HG02970 (cell line): ENCODE measurements at regions not wholly inside any gene's neighbourhood (a gene's known extent, or its start where the extent isn't known, plus 50 kb on each side); places are given as distances from the start of the nearest gene placed in this dataset.
"Not testable (repeated sequence)": the region's sequence is repeated elsewhere in the genome, so short reads cannot be mapped to it uniquely, and the experiment has no call there.

Source experiments
- ATAC-seq: cut with Tn5 transposase; IDR thresholded peaks from one replicate; pipeline ENCODE4 v1.9.1; 2021; ENCODE audit warnings: mild to moderate bottlenecking, moderate library complexity, moderate number of reproducible peaks; ENCODE audit not compliant: unreplicated experiment, low FRiP score

DNA sequence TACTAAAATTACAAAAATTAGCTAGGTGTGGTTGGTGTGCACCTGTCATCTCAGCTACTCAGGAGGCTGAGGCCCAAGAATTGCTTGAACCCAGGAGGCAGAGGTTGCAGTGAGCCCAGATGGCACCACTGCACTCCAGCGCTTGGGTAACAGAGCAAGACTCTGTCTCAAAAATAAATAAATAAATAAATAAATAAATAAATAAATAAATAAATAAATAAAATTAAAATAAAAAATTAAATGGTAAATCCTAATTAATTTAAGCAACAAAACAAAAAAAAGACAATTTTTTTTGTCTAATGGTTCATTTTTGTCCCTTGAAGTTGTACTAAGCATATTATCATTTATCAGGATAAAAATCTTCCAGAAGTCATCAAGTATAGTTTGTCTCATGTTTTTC is 521.2 kb upstream of the SOX9 start:
- ATAC-seq: not testable (repeated sequence)

DNA sequence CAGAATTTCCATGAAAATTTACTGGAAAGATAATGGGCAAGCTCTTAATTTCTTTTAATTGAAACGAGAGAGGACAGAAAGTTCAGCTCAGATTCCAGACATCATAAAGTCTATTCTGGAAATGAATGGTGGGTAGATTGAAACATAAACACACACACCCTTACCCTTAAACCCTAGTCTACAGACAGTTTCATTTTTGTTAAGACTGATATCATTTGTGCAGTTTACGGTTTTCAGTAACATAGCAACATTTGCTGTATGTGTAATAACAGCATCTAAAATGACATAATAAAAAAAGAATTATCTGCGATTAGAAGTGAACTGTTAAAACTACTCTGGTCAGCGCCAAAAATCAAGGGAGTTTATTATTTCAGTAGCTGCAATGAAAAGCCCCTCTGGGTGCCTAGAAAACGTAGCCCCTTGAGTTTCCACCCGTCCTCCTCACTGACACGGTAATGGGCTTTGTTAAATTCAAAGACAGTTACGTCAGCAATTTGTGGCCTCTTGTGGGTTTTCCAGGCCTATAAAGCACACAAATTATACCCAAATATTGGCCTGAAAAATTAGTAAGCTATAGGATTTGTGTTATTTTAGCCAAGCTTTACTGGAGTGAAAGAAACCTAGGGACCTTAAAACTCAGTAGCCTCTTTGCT is 520.6 kb upstream of the SOX9 start:
- no peak for ATAC-seq

DNA sequence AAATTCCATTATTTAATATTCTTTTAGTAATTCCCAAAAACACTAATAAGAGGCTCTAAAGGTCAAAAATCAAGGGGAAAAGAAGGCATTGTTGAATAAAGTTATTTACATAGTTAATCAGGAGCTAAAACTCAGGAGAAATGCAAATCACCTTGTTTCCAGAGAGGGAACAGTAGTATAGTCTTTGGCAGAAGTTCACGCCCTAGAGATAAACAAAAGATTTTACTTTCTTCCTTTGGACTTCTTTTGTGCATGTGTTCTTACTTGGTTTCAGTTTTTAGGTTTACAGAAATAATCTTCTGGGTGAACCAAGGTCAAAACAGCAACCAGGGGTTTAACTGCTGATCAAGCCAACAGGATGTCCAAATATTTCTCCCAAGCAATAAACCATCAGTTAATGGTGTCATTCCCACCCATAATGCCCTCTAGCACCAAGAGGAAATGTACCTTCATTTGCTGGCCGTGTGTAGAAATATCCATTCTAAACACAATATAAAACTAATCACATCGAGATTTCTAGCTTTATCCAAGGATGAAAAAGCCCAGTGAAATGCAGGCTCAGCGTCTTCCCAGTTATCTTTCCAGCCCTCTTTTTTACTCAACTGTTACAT is 518.8 kb upstream of the SOX9 start:
- ATAC-seq: no peak

DNA sequence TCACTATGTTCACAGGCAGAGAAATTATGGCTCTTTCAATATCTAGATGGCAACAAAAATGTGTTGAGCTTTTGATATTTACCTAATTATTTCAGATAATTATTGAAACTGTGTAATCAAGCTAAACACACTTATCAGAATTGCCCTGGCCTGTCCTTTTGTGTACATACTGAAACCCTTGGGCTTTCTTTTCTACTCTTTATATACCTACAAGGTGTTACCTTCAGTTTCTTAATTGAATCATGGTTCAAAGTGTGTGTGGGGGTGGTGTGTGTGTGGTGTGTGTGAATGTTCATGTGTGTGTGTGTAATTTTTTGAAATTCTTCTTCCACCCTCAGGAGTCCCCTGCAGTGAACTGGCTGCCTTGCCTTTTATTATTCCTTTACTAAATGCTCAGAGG is 506.8 kb upstream of the SOX9 start:
- ATAC-seq: no peak

DNA sequence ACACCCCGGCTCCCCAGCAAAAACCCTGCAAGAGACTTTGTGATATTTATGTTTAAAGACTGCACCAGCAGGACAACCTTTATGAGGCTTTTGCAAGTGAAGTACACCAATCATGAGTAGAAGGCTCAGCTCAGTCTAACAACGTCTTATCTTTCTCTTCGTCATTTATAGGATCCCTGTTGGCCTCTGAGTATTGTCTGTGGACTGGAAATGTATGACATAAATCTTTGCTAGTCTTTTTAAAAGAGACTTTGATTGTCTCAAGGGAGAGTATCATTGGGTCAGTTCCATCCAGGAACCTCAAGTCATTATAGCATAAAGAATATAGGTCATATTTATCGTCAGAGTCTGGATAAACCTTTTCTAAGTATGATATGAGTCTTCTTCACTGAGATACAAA is 505.0 kb upstream of the SOX9 start:
- no peak for ATAC-seq

DNA sequence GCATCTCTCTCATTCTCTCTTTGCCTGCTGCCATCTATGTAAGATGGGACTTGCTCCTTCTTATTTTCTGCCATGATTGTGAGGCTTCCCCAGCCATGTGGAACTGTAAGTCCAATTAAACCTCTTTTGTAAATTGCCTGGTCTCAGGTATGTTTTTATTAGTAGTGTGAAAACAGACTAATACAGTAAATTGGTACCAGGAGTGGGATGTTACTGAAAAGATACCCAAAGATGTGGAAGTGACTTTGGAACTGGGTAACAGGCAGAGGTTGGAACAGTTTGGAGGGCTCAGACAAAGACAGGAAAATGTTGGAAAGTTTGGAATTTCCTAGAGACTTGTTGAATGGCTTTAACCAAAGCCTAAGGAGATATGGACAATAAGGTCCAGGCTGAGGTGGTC is 503.1 kb upstream of the SOX9 start:
- not testable (repeated sequence) for ATAC-seq

DNA sequence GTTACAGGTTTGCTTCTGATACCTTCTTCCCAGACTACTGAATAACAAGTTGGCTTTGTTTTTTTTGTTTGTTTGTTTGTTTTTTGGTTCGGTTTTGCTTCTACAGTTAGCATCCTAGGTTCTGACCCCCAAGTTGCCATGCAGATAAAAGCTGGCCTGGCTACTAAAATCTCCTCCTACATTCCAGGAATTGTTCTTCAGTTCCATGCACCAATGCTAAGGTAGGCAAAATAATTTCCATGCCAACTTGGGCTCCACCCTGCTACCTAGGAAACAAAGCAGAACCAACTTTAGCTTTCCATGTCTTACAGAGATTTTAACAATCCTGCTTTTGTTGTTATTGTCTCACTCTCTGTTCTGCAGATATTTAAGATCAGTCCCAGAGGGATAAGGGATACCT is 495.5 kb upstream of the SOX9 start:
- ATAC-seq: no peak

DNA sequence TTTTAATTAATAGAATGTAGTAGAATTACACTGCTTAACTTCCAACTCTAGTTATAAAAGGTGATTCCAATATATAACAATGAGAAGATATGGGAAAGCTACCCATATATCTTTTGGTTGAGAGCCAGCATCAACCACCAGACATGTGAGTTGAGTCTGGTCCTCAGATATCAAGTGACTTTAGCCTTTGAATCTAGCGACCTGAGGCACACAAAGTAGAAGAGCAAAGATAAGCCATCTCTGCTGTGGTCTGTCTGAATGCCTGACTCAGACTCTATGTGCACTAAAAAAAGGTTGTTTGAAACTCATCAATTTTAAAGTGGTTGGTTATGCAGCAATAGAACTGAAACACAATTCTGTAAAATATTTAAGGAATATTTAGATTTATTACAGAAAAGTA is 492.5 kb upstream of the SOX9 start:
- no peak for ATAC-seq

DNA sequence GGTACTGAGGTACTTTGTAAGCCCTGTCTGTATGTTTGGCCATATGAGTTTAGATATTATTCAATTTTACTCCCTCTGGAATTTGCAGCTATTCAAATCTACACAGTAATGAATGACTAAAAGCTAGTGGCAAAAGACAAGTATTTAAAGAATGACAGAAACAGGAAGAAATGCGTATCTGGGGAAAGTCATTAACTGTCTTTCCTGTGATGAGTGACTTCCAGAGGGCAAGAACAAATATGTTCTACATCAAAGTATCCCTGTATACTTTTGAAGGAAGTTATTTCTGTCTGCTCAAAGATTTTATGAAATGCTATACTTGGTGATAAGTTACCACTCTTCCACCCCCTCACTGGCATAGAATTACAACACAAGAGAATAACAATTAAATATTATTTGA is 489.3 kb upstream of the SOX9 start:
- ATAC-seq: no peak

DNA sequence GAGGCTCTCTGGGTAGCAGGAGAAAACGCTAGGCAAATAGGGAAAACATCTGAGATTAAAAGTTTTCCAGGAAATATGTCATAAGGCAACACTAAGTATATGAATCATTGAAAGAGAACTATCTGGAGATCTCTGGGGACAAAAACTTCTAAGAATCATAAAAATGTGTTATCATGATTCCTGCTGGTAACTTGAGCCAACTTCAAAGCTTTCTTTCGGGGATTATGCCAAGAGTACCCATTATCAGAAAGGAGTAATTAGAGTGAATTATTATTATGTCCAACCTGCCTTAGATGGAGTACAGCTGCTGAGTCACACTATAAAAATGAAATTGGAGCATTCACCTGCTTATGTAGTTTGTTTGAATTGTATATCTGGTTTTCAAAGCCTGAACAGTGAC is 488.5 kb upstream of the SOX9 start:
- no peak for ATAC-seq

DNA sequence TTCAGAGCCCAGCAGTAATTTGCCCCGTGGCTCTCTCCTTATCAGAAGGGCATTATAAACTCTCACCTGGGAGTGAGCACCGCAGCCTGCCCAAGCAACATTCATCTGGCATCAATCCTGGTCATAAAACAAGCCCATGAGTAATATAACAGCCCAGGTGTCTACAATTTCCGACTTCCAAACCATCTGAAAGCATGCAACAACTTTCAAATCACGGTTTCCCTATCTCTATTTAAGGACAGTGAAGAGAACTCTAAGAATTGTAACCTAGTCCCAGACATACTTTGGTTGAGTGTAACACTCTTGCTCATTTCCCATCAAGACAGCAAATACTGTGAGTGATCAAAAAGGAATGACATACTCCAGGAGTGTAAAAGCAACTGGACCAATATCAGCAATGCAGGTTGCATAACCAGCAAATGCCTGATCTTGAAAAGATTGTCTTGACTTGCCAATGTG is 487.4 kb upstream of the SOX9 start:
- no peak for ATAC-seq

DNA sequence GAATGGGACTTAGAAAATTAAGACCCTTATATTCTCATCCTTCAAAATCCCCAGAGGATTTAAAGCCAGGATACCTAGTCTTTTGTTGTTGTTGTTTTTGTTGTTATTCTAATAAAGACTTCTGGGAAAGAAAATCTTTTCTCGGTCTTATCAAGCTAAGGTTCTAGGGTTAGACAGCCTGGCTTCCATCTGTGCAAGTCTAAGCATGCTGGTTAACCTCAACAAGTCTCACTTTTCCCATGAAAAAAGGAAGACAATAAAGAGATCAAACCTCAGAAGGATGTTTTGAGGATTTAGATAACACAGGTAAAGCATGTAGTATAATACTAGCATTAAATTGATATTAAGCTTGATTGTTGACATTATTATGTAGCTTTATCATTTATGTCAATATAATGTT is 486.4 kb upstream of the SOX9 start:
- no peak for ATAC-seq

DNA sequence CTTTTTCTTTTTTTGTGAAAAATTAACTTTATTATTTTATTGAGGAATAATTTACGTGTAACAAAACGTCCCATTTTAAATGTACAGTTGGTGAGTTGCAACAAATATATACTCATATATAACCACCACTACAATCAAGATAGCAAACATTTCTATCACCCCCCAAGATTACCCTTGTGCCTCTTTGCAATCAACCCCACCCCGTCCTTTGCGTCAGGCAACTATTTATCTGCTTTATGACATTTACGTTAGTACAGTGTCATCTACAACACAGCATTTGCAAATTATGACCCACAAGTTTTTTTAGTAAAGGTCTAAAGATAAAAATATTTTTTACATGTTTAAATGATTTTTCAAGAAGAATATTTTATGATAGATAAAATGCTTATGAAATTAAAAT is 485.6 kb upstream of the SOX9 start:
- ATAC-seq: no peak

DNA sequence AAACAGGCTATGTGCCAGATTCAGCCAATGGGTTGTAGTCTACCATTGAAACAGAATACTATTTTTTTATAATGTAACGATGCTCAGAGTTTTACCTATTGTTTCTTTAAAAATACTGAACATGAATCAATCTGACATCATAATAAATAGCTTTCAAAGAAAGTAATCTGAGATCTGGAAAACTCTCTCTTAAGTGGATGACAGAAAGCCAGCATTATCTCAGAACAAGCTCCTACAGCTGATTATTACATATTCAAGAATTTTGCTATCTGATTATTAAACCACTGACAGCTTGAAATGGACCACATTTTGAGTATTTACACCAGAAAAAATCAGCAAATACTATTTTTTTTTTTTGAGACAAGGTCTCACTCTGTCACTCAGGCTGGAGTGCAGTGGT is 484.2 kb upstream of the SOX9 start:
- no peak for ATAC-seq

DNA sequence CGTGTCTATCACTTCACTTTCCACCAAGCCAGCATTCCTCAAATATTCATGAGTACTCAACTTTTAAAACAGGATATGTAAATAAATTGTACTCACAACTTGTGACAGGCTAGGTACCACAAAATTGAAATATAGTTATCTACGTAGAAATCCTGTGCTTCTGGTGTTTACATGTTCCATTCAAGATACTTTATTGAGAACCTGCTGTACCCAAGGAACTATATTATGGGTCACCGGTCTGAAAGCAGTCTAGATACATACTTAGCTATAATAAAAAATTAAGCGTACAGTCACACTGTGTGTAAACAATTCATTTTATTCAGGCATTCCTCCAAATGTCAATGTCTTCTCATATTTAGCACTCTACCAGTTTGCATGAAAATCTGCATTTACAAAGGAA is 482.2 kb upstream of the SOX9 start:
- ATAC-seq: no peak

DNA sequence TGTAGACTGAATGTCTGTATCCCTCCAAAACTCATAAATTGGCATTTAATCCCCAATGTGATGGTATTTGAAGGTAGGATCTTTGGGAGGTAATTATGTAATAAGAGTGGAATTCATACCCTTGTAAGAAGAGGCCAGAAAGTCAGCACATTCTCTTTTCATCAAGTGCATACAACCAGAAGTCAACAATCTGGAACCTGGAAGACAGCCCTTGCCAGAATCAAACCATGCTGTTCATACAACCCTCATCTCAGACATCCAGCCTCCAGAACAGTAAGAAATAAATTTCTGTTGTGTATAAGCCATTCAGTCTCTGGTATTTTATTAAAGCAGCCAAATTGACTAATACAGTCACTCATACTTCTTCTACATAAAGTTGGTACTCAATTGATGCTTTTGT is 481.0 kb upstream of the SOX9 start:
- ATAC-seq: no peak

DNA sequence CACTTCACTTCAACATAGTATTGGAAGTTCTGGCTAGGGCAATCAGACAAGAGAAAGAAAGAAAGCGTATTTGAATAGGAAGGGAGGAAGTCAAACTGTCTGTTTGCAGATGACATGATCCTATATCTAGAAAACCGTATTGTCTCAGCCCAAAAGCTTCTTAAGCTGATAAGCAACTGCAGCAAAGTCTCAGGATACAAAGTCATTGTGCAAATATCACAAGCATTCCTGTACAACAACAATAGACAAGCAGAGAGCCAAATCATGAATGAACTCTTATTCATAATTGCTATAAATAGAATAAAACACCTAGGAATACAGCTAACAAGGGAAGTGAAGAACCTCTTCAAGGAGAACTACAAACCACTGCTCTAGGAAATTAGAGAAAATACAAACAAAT is 473.9 kb upstream of the SOX9 start:
- ATAC-seq: not testable (repeated sequence)

DNA sequence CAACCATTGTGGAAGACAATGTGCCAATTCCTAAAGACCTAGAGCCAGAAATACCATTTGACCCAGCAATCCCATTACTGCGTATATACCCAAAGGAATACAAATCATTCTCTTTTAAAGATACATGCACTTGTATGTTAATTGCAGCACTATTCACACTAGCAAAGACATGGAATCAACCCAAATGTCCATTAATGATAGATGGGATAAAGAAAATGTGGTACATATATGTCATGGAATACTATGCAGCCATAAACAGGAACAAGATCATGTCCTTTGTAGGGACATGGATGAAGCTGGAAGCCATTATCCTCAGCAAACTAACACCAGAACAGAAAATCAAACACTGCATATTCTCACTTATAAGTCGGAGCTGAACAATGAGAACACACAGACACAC is 472.5 kb upstream of the SOX9 start:
- not testable (repeated sequence) for ATAC-seq

DNA sequence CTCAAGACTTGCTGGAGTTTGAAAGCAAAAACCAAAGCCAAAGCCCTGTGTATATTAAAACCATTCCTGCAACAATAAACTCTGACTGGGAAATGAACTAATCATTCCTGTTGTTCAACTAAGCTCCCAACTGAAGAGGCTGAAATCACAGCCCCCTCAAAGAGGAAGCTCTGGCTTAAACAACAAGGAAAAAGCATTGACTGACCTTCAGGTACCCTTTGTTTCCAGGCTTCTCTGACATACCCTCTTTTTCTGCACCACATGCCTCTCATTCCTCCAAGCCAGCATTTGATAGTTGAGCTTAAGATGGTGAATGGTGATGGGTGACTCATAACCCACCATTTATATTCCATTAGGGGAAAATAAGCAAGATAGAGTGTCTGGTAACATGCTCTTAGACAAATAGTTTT is 470.9 kb upstream of the SOX9 start:
- no peak for ATAC-seq

DNA sequence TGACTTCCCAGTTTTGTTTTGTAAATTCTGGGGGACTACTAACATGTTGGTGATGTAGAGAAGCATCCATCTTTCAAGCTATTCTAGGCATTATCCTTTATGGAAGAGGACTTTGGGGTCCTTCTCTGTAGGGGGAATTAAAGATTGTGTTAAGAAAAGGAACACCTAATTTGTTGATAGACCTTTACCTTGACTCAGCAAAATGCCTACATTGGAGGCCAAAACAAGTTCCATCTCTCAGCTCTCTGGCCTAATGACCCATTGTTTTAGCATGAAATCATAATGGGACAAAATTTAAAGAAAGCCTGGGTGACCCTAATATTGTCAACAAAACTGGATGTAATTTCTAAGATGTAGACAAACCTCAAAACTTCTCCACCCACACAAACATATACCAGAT is 465.3 kb upstream of the SOX9 start:
- no peak for ATAC-seq

DNA sequence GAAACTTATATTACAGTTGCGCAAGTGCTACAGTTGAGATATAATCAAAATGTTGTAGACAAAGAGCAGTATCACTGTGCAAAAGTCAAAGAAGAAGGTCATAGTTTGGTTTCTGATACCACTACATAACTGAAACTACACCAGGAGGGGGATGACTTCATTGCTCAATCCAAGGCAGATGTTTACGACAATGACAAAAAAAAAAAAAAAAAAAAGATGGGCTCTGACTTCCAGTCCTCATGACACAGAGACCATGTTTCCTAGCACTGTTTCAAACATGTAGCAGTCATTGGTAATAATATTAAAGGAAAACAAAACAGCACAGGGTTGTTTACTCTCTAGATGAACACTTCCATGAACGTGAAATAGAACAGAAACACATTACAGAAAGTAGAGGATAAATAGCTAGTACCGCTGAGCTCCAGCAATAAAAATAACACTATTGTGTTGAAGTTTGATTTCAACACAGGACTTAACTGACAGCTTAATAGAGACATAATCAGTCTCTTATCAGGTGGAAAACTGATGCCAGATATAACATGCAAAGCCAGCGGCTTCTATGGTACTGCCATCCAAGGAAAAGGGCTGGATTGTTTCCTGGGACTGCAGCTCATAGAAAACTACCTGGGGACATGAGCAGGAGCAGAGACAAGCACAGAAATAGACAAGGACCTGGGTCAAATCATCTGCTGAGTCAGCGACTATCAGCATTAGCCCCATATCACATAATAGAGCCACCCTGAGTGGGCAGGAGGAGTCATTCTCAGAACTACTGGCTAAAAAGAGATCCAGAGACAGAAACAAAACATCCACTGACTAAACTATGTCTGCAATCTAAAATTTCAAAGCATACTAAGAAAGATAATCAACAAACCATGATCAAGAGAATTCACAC is 463.6 kb upstream of the SOX9 start:
- ATAC-seq: no peak

DNA sequence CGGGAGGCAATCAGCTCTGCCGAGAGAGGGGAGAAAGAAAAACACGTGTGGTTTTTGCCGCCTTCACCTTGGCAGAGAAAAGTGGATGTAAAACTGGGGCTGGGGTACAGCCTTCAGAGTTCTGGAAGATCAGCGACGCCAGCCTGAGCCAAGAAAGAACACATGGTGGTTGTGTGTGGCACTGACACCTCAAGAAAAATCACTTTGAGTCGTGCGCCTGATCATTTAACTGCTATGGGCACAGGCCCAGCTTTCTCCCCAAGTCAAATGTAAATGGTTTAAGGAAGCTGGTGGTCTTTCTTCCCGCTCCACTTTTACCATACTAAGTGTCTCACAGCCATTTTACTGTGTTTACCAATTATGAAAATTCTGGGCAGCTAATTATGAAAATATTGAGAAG is 461.8 kb upstream of the SOX9 start:
- no peak for ATAC-seq
